ENCODE measurements at regions not wholly inside any gene's neighbourhood (a gene's known extent, or its start where the extent isn't known, plus 50 kb on each side); places are given as distances from the start of the nearest gene placed in this dataset.

DNA sequence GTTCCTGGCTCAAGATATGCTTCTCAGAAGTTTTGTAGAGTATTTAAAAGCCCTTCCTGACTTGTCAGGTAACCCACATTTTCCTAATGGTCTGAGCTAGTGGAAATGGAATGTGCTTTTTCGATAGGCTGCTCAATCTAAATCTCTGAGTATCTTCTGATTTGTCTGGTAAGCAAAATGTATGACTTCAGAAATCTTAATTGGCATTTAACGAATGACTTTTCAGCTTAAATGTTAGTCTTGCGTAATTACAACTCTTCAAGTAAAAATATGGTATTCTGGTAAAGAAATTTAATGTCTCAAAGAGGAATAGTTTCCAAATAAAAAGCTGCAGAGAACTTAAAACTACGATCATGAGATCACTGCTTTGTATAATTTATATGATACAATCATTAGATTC, 379.1 kb downstream of the ANKRD50 start:
- no peak overlapping the region for H3K4me3 Mint-ChIP-seq

GRCh38 chr4:124334119-124334518, 378.4 kb downstream of the ANKRD50 start:
- no peak overlapping the region for H3K27ac Mint-ChIP-seq (ENCODE audit: unreplicated experiment)
- peak; percentile 40 for DNase-seq (ENCODE audit: low read depth, low spot score)
- no peaks in the 10 kb centered on the region for H3K27me3 Mint-ChIP-seq (ENCODE audit: low read depth)
- H3K4me3 Mint-ChIP-seq, result no peak overlapping the region
- peak; percentile 80 for TF ChIP-seq CTCF (conservative IDR thresholded peaks at IDR 0.05)
- no peaks in the 10 kb centered on the region for H3K36me3 Mint-ChIP-seq (ENCODE audit: low read depth)
- H3K9me3 Mint-ChIP-seq, result no peaks in the 10 kb centered on the region
- H3K4me1 Mint-ChIP-seq, result peaks cover 5% of the 10 kb centered on the region

More for the DNA sequence above, 379.1 kb downstream of the ANKRD50 start:
- no peak for DNase-seq (ENCODE audit: low read depth, low spot score)
- Mint-ChIP-seq H3K27me3 (ENCODE audit: low read depth) (no peaks in the 10 kb centered on the region), H3K27ac (ENCODE audit: unreplicated experiment) (no peak overlapping the region), H3K9me3 (no peaks in the 10 kb centered on the region), H3K36me3 (ENCODE audit: low read depth) (no peaks in the 10 kb centered on the region), H3K4me1 (peaks cover 5% of the 10 kb centered on the region)
- no peak for TF ChIP-seq CTCF (conservative IDR thresholded peaks at IDR 0.05)

DNA sequence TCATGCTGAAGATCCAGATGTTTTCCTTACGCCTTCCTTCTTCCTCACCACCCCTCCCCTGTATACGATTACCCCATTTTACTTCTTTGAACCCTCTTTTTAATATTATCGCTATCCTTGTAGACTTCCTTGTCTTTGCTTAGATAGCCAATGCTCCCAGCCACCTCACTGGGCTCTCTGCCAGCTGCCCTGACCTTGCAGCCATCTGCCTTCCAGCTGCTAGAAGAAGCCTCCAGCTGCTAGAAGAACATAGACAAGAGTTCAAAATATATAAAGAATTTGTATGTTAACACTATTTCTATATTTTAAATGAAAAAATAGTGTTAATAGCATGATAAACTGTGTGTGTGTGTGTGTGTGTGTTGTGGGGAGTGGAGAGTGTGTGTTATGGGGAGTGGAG, 374.7 kb downstream of the ANKRD50 start:
- Mint-ChIP-seq H3K4me3 (no peak overlapping the region), H3K36me3 (ENCODE audit: low read depth) (peaks cover 3% of the 10 kb centered on the region), H3K9me3 (peaks cover 5% of the 10 kb centered on the region), H3K27ac (ENCODE audit: unreplicated experiment) (no peak overlapping the region), H3K27me3 (ENCODE audit: low read depth) (no peaks in the 10 kb centered on the region), H3K4me1 (peaks cover 5% of the 10 kb centered on the region)
- no peak for TF ChIP-seq CTCF (conservative IDR thresholded peaks at IDR 0.05)
- DNase-seq (ENCODE audit: low read depth, low spot score), result no peak

DNA sequence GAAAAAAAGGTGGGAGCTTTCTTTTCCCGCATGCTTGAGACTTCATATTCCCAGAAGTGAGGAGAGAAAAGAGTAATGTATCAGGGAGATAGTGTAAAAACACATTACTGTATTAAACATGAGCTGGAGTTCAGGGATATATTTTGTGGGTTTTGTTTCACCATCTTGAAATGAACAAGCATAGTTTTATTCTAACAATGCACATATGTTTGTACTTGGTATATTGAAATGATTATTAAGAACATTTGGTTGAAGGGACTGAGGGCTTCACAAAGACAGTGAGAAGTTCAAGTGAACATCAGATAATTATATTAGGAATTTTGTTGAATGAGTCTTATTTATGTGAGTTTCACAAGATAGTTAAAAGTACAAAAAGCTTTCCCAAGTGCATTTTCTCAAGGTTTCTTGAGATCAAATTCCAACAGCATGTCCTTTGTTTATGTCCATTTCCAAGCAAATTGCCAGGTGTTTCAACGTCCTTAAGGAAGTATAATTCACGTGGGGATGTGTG, 368.8 kb downstream of the ANKRD50 start:
- no peak overlapping the region for H3K27ac Mint-ChIP-seq (ENCODE audit: unreplicated experiment)
- H3K4me3 Mint-ChIP-seq, result no peak overlapping the region
- no peaks in the 10 kb centered on the region for H3K27me3 Mint-ChIP-seq (ENCODE audit: low read depth)
- peaks cover 3% of the 10 kb centered on the region for H3K36me3 Mint-ChIP-seq (ENCODE audit: low read depth)
- no peak for TF ChIP-seq CTCF (conservative IDR thresholded peaks at IDR 0.05)
- peaks cover 5% of the 10 kb centered on the region for H3K9me3 Mint-ChIP-seq
- no peak for DNase-seq (ENCODE audit: low read depth, low spot score)
- H3K4me1 Mint-ChIP-seq, result no peaks in the 10 kb centered on the region

DNA sequence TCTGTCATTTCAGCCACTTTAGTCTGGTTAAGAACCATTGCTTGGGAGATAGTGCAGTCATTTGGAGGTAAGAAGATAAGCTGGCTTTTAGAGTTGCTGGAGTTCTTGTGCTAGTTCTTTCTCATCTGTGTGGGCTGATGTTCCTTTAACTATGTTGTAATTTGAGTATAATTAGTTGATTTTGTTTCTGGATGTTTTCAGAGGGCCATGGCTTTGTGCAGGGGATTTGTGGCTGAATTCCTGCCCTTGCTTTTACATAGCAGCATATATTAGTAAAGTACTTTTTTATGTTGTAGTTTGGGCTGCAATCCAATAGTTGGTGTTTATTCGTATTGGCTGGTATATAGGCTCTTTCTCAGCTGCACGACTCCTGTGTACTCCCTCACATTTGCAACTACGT, 339.6 kb downstream of the ANKRD50 start:
- TF ChIP-seq CTCF (conservative IDR thresholded peaks at IDR 0.05), result no peak
- no peak overlapping the region for H3K27ac Mint-ChIP-seq (ENCODE audit: unreplicated experiment)

GRCh38 chr4:124386163-124386562, 326.4 kb downstream of the ANKRD50 start:
- H3K27ac Mint-ChIP-seq (ENCODE audit: unreplicated experiment), result no peak overlapping the region

More for the DNA sequence above, 339.6 kb downstream of the ANKRD50 start:
- Mint-ChIP-seq H3K36me3 (ENCODE audit: low read depth) (peaks cover 7% of the 10 kb centered on the region), H3K27me3 (ENCODE audit: low read depth) (no peaks in the 10 kb centered on the region), H3K4me3 (no peak overlapping the region), H3K4me1 (no peaks in the 10 kb centered on the region), H3K9me3 (peaks cover 25% of the 10 kb centered on the region)
- DNase-seq (ENCODE audit: low read depth, low spot score), result no peak

More at GRCh38 chr4:124386163-124386562, 326.4 kb downstream of the ANKRD50 start:
- TF ChIP-seq CTCF (conservative IDR thresholded peaks at IDR 0.05), result no peak
- H3K4me3 Mint-ChIP-seq, result no peak overlapping the region
- no peak for DNase-seq (ENCODE audit: low read depth, low spot score)
- no peaks in the 10 kb centered on the region for H3K36me3 Mint-ChIP-seq (ENCODE audit: low read depth)
- H3K9me3 Mint-ChIP-seq, result no peaks in the 10 kb centered on the region
- no peaks in the 10 kb centered on the region for H3K4me1 Mint-ChIP-seq
- no peaks in the 10 kb centered on the region for H3K27me3 Mint-ChIP-seq (ENCODE audit: low read depth)
